GM12878 (cell line): ENCODE measurements at regions not wholly inside any gene's neighbourhood (a gene's known extent, or its start where the extent isn't known, plus 50 kb on each side); places are given as distances from the start of the nearest gene placed in this dataset.

Experiments
- JUND ChIP-seq: IDR thresholded peaks from 2 replicates; pipeline ENCODE4 v1.6.1; 2012; ENCODE audit warnings: low read depth, mild to moderate bottlenecking, low read length, improper control_type of control experiment, moderate library complexity
- TF ChIP-seq, protein P1 (sequence below), 3 experiments: IDR thresholded peaks in 2 of 3; conservative IDR thresholded peaks in 1 of 3; 2 replicates each; pipeline ENCODE4 v1.5.1; 2011; ENCODE audit warnings: low read depth in 3 of 3, low read length in 3 of 3, mild to moderate bottlenecking in 3 of 3, control low read depth in 2 of 3, moderate library complexity in 2 of 3, inconsistent platforms in 1 of 3, mixed read lengths in 1 of 3; ENCODE audit not compliant: control insufficient read depth in 2 of 3, insufficient read depth in 1 of 3; ENCODE audit errors: extremely low read depth in 1 of 3

GRCh38 chr4:175371091-175371490, 441.0 kb downstream of the GPM6A start:
- TF ChIP-seq, protein P1, sequence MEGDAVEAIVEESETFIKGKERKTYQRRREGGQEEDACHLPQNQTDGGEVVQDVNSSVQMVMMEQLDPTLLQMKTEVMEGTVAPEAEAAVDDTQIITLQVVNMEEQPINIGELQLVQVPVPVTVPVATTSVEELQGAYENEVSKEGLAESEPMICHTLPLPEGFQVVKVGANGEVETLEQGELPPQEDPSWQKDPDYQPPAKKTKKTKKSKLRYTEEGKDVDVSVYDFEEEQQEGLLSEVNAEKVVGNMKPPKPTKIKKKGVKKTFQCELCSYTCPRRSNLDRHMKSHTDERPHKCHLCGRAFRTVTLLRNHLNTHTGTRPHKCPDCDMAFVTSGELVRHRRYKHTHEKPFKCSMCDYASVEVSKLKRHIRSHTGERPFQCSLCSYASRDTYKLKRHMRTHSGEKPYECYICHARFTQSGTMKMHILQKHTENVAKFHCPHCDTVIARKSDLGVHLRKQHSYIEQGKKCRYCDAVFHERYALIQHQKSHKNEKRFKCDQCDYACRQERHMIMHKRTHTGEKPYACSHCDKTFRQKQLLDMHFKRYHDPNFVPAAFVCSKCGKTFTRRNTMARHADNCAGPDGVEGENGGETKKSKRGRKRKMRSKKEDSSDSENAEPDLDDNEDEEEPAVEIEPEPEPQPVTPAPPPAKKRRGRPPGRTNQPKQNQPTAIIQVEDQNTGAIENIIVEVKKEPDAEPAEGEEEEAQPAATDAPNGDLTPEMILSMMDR (IDR thresholded peaks at IDR 0.05 in 2 of 3, conservative IDR thresholded peaks at IDR 0.05 in 1 of 3; ENCODE audit: control insufficient read depth in 2 of 3, extremely low read depth in 1 of 3, insufficient read depth in 1 of 3, low read depth in 3 of 3, low read length in 3 of 3) = no peak
- TF ChIP-seq JUND = no peak
